Thymus (tissue), 11 donors: ENCODE measurements at regions not wholly inside any gene's neighbourhood (a gene's known extent, or its start where the extent isn't known, plus 50 kb on each side); places are given as distances from the start of the nearest gene placed in this dataset.

Experiments used
- DNase-seq, 9 donors: peaks; one replicate each; pipeline ENCODE4 v3.0.0-alpha.2; 2013; ENCODE audit warnings: low spot score in 9 of 9, low read depth in 6 of 9, missing footprints in 1 of 9
- H3K27ac ChIP-seq, 2 donors: one replicate each; pipeline ENCODE4 v1.5.1; 2013; ENCODE audit warnings: control low read depth in 1 of 2, low read depth in 1 of 2, low read length in 1 of 2, mild to moderate bottlenecking in 1 of 2, moderate library complexity in 1 of 2
- H3K27me3 ChIP-seq, 2 donors: one replicate each; pipeline ENCODE4 v1.5.1; 2013; ENCODE audit warnings: low read length in 1 of 2; ENCODE audit not compliant: control insufficient read depth in 2 of 2, insufficient read depth in 1 of 2
- H3K36me3 ChIP-seq, 2 donors: one replicate each; pipeline ENCODE4 v1.5.1; 2013; ENCODE audit warnings: low read length in 1 of 2, mild to moderate bottlenecking in 1 of 2, moderate library complexity in 1 of 2; ENCODE audit not compliant: control insufficient read depth in 2 of 2, insufficient read depth in 2 of 2
- H3K4me1 ChIP-seq, 2 donors: one replicate each; pipeline ENCODE4 v1.5.1; 2013; ENCODE audit warnings: low read length in 2 of 2; ENCODE audit not compliant: control insufficient read depth in 2 of 2, insufficient read depth in 2 of 2
- H3K4me3 ChIP-seq, 2 donors: one replicate each; pipeline ENCODE4 v1.5.1; 2013; ENCODE audit warnings: low read length in 2 of 2, control low read depth in 1 of 2, mild to moderate bottlenecking in 1 of 2
- H3K9me3 ChIP-seq, 2 donors: one replicate each; pipeline ENCODE4 v1.5.1; 2013; ENCODE audit warnings: low read length in 1 of 2, mild to moderate bottlenecking in 1 of 2; ENCODE audit not compliant: control insufficient read depth in 2 of 2, insufficient read depth in 1 of 2
- WGBS: extraction: QIAGEN DNeasy Blood & Tissue Kit; methylation state at CpG from one replicate; pipeline ENCODE4 v1.1.7; 2013; 5-methylcytosine and 5-hydroxymethylcytosine counted together
- donor health status: healthy.

- Histone ChIP-seq H3K27ac (no peak overlapping the region), H3K4me3 (no peak overlapping the region), H3K4me1 (peaks cover 0 to 5% of the 10 kb centered on the region in 2 donors), H3K36me3 (no peaks in the 10 kb centered on the region), H3K27me3 (no peaks in the 10 kb centered on the region), H3K9me3 (no peaks in the 10 kb centered on the region)
- DNase-seq, result peak in 7 of 9 donors; percentile 19 to 82 (median 61)
- WGBS, result 95% methylated on average over 8 of the region's 8 CpGs
Measured at GRCh38 chr10:124231168-124232155, 138.1 kb upstream of the CHST15 start.

- Histone ChIP-seq H3K36me3 (no peaks in the 10 kb centered on the region), H3K27me3 (no peaks in the 10 kb centered on the region), H3K27ac (no peak overlapping the region), H3K9me3 (no peaks in the 10 kb centered on the region), H3K4me1 (peaks cover 0 to 5% of the 10 kb centered on the region in 2 donors), H3K4me3 (no peak overlapping the region)
- DNase-seq, result peak in 5 of 9 donors; percentile 22 to 55 (median 33)
- 97% methylated on average over 11 of the region's 11 CpGs for whole genome bisulfite sequencing
Measured at GRCh38 chr10:124230635-124231167, 137.3 kb upstream of the CHST15 start.

- DNase-seq, result peak in 6 of 9 donors; percentile 25 to 67 (median 44)
- Histone ChIP-seq H3K4me3 (no peak overlapping the region), H3K27me3 (no peaks in the 10 kb centered on the region), H3K9me3 (no peaks in the 10 kb centered on the region), H3K36me3 (no peaks in the 10 kb centered on the region), H3K27ac (no peak overlapping the region), H3K4me1 (peaks cover 0 to 5% of the 10 kb centered on the region in 2 donors)
- WGBS, result 95% methylated on average over 15 of the region's 15 CpGs
Measured at GRCh38 chr10:124229989-124230634, 136.7 kb upstream of the CHST15 start.

GRCh38 chr10:124229201-124229988, 136.0 kb upstream of the CHST15 start:
- H3K4me3 ChIP-seq, result no peak overlapping the region
- WGBS, result 93% methylated on average over 19 of the region's 19 CpGs
- no peaks in the 10 kb centered on the region for H3K36me3 ChIP-seq
- peaks cover 0 to 5% of the 10 kb centered on the region in 2 donors for H3K4me1 ChIP-seq
- no peak overlapping the region for H3K27ac ChIP-seq
- H3K9me3 ChIP-seq, result no peaks in the 10 kb centered on the region
- no peaks in the 10 kb centered on the region for H3K27me3 ChIP-seq
- peak in 6 of 9 donors; percentile 18 to 75 (median 39) for DNase-seq

GRCh38 chr10:124228471-124228870, 135.1 kb upstream of the CHST15 start:
- no peaks in the 10 kb centered on the region for H3K9me3 ChIP-seq
- DNase-seq, result peak in 2 of 9 donors; percentile 25 to 59
- H3K4me3 ChIP-seq, result no peak overlapping the region
- H3K27ac ChIP-seq, result no peak overlapping the region
- 90% methylated on average over 2 of the region's 2 CpGs for WGBS
- peaks cover 0 to 5% of the 10 kb centered on the region in 2 donors for H3K4me1 ChIP-seq
- no peaks in the 10 kb centered on the region for H3K27me3 ChIP-seq
- H3K36me3 ChIP-seq, result no peaks in the 10 kb centered on the region

GRCh38 chr10:124227988-124228387, 134.6 kb upstream of the CHST15 start:
- H3K27me3 ChIP-seq, result peaks cover 0 to under 1% of the 10 kb centered on the region in 2 donors
- 93% methylated on average over 2 of the region's 2 CpGs for WGBS

GRCh38 chr10:124227055-124227975, 133.9 kb upstream of the CHST15 start:
- no peaks in the 10 kb centered on the region for H3K9me3 ChIP-seq
- H3K36me3 ChIP-seq, result no peaks in the 10 kb centered on the region
- H3K4me3 ChIP-seq, result no peak overlapping the region
- WGBS, result 80% methylated on average over 13 of the region's 13 CpGs
- DNase-seq, result peak in 7 of 9 donors; percentile 29 to 74 (median 47)
- H3K27me3 ChIP-seq, result peaks cover 0 to 7% of the 10 kb centered on the region in 2 donors
- no peak overlapping the region for H3K27ac ChIP-seq
- H3K4me1 ChIP-seq, result no peaks in the 10 kb centered on the region

More at GRCh38 chr10:124227988-124228387, 134.6 kb upstream of the CHST15 start:
- H3K4me3 ChIP-seq, result no peak overlapping the region
- peak in 3 of 9 donors; percentile 16 to 46 (median 24) for DNase-seq
- peaks cover 0 to 4% of the 10 kb centered on the region in 2 donors for H3K4me1 ChIP-seq
- no peak overlapping the region for H3K27ac ChIP-seq
- no peaks in the 10 kb centered on the region for H3K9me3 ChIP-seq
- no peaks in the 10 kb centered on the region for H3K36me3 ChIP-seq
